OCI-LY7 (cell line): ENCODE measurements at regions not wholly inside any gene's neighbourhood (a gene's known extent, or its start where the extent isn't known, plus 50 kb on each side); places are given as distances from the start of the nearest gene placed in this dataset.
"Not testable (repeated sequence)": the region's sequence is repeated elsewhere in the genome, so short reads cannot be mapped to it uniquely, and the experiment has no call there.

Experiments used
- BruUV-seq: library from RNA; stranded (reverse); fragments of 400-500 nt; replicated peaks from 2 replicates; lab custom pipeline; 2021; lab: Mats Ljungman, UMichigan
- CTCF ChIA-PET: fragments of 300-600 bp; sonication (Branson Sonifier 250); formaldehyde crosslinking; loops from one replicate; lab custom pipeline; 2022; ENCODE audit warnings: antibody characterized with exemption; ENCODE audit not compliant: unreplicated experiment; lab: Charles Lee
- POLR2A ChIA-PET: fragments of 300-600 bp; sonication (Branson Sonifier 250); formaldehyde crosslinking; loops from one replicate; lab custom pipeline; 2022; ENCODE audit warnings: antibody characterized with exemption; lab: Charles Lee
- DNase-seq: peaks from one replicate; pipeline ENCODE4 v3.0.0-alpha.2; 2015; ENCODE audit warnings: low spot score
- H2AFZ ChIP-seq: fragments of 200-600 bp; sonication (generic), shearing (Covaris generic); 2 replicates; pipeline ENCODE4 v1.6.1; 2014; ENCODE audit warnings: mild to moderate bottlenecking, antibody characterized with exemption, low read length, moderate library complexity
- H3K27ac ChIP-seq: fragments of 200-600 bp; sonication (generic); 2 replicates; pipeline ENCODE4 v1.5.1; 2014; ENCODE audit warnings: mixed run types, low read depth, mild to moderate bottlenecking, moderate library complexity, low read length, inconsistent platforms; ENCODE audit not compliant: poor library complexity, severe bottlenecking
- H3K36me3 ChIP-seq: fragments of 200-600 bp; sonication (generic); 2 replicates; pipeline ENCODE4 v1.6.1; 2014; ENCODE audit warnings: mild to moderate bottlenecking, antibody characterized with exemption, low read length, moderate library complexity, mixed read lengths; ENCODE audit not compliant: insufficient read depth
- H3K4me1 ChIP-seq: fragments of 200-600 bp; sonication (generic); 2 replicates; pipeline ENCODE4 v1.5.1; 2014; ENCODE audit warnings: mild to moderate bottlenecking, low read length; ENCODE audit not compliant: insufficient read depth, poor library complexity, severe bottlenecking
- H3K4me2 ChIP-seq: fragments of 200-600 bp; sonication (generic); 2 replicates; pipeline ENCODE4 v1.6.1; 2014; ENCODE audit warnings: mild to moderate bottlenecking, low read length
- H3K4me3 ChIP-seq: fragments of 200-600 bp; sonication (generic); 2 replicates; pipeline ENCODE4 v1.5.1; 2014; ENCODE audit warnings: mild to moderate bottlenecking, low read depth, low read length; ENCODE audit not compliant: poor library complexity, severe bottlenecking
- H3K79me2 ChIP-seq: fragments of 200-600 bp; sonication (generic); 2 replicates; pipeline ENCODE4 v1.6.1; 2016; ENCODE audit warnings: low read depth, mild to moderate bottlenecking, low read length, moderate library complexity, mixed read lengths; ENCODE audit not compliant: insufficient read depth
- H3K9me2 ChIP-seq: fragments of 200-600 bp; sonication (generic); 2 replicates; pipeline ENCODE4 v1.6.1; 2016; ENCODE audit warnings: mild to moderate bottlenecking, low read length, mixed read lengths; ENCODE audit not compliant: insufficient read depth
- H3K9me3 ChIP-seq: fragments of 200-600 bp; sonication (generic); 2 replicates; pipeline ENCODE4 v1.6.1; 2014; ENCODE audit warnings: mild to moderate bottlenecking, mixed run types, low read length, mixed read lengths
- H4K20me1 ChIP-seq: fragments of 200-600 bp; sonication (generic); 2 replicates; pipeline ENCODE4 v1.6.1; 2014; ENCODE audit warnings: mild to moderate bottlenecking, antibody characterized with exemption, low read length, moderate library complexity, mixed read lengths; ENCODE audit not compliant: insufficient read depth
- CTCF ChIP-seq: fragments of 200-600 bp; sonication (generic); conservative IDR thresholded peaks from 2 replicates; pipeline ENCODE4 v1.5.1; 2014; ENCODE audit warnings: mild to moderate bottlenecking, antibody characterized with exemption, low read length, moderate library complexity, mixed read lengths
- EZH2phosphoT487 ChIP-seq: fragments of 200-600 bp; sonication (generic); IDR thresholded peaks from 2 replicates; pipeline ENCODE4 v1.6.1; 2018; ENCODE audit warnings: low read depth, borderline replicate concordance, mild to moderate bottlenecking, mixed run types, antibody characterized with exemption, low read length, moderate library complexity, mixed read lengths
- intact Hi-C: fragments of 100-400 bp; cut with micrococcal nuclease; formaldehyde crosslinking; loops from one replicate; pipeline ENCODE4 v1.10.0; 2022; ENCODE audit not compliant: unreplicated experiment

GRCh38 chrX:77065896-77066295, 381.3 kb upstream of the FGF16 start:
- CTCF ChIA-PET, result no interaction called here
- H3K79me2 ChIP-seq, result no peaks in the 10 kb centered on the region
- no peak for TF ChIP-seq EZH2phosphoT487
- no peak for TF ChIP-seq CTCF
- H3K4me1 ChIP-seq, result peaks cover 5% of the 10 kb centered on the region
- POLR2A ChIA-PET, result no interaction called here
- H2AFZ ChIP-seq, result no peak overlapping the region
- H3K4me3 ChIP-seq, result no peak overlapping the region
- H3K36me3 ChIP-seq, result no peaks in the 10 kb centered on the region
- H3K9me3 ChIP-seq, result no peaks in the 10 kb centered on the region
- DNase-seq, result no peak
- no peaks in the 10 kb centered on the region for H4K20me1 ChIP-seq
- no peak overlapping the region for H3K27ac ChIP-seq
- BruUV-seq, result no TSS peak
- H3K9me2 ChIP-seq, result no peaks in the 10 kb centered on the region
- H3K4me2 ChIP-seq, result no peak overlapping the region
- intact Hi-C loops, result no loop called here

- H3K4me1 ChIP-seq, result peaks cover 6% of the 10 kb centered on the region
- no TSS peak for BruUV-seq
- H3K9me3 ChIP-seq, result no peaks in the 10 kb centered on the region
- peak; percentile 22 for DNase-seq
- H3K27ac ChIP-seq, result no peak overlapping the region
- peak overlapping the region; percentile 69 for H3K4me2 ChIP-seq
- H4K20me1 ChIP-seq, result no peaks in the 10 kb centered on the region
- ChIA-PET CTCF (no interaction called here), POLR2A (interaction anchor here (0.7 kb wide), 1 partner anchor 829 kb away, joined by 3 read pairs; no protein-coding TSS in a partner anchor)
- no peaks in the 10 kb centered on the region for H3K36me3 ChIP-seq
- H2AFZ ChIP-seq, result peak overlapping the region; percentile 85
- H3K79me2 ChIP-seq, result no peaks in the 10 kb centered on the region
- TF ChIP-seq CTCF (no peak), EZH2phosphoT487 (no peak)
- H3K9me2 ChIP-seq, result no peaks in the 10 kb centered on the region
- intact Hi-C loops, result loop anchor here (5.0 kb wide), 1 partner anchor 173 kb away; no protein-coding TSS in a partner anchor
- H3K4me3 ChIP-seq, result peak overlapping the region; percentile 40
Observed at GRCh38 chrX:77070202-77070918, 376.8 kb upstream of the FGF16 start.

GRCh38 chrX:77076896-77077295, 370.3 kb upstream of the FGF16 start:
- no peak overlapping the region for H3K27ac ChIP-seq
- BruUV-seq, result no TSS peak
- no peak for DNase-seq
- TF ChIP-seq EZH2phosphoT487, result no peak
- no peak for TF ChIP-seq CTCF
- ChIA-PET POLR2A (no interaction called here), CTCF (no interaction called here)
- H3K79me2 ChIP-seq, result no peaks in the 10 kb centered on the region
- no peaks in the 10 kb centered on the region for H4K20me1 ChIP-seq
- H3K36me3 ChIP-seq, result no peaks in the 10 kb centered on the region
- intact Hi-C loops, result no loop called here
- no peaks in the 10 kb centered on the region for H3K9me3 ChIP-seq
- no peaks in the 10 kb centered on the region for H3K4me1 ChIP-seq
- no peak overlapping the region for H3K4me2 ChIP-seq
- H3K4me3 ChIP-seq, result no peak overlapping the region
- H2AFZ ChIP-seq, result no peak overlapping the region
- H3K9me2 ChIP-seq, result no peaks in the 10 kb centered on the region

- DNase-seq, H3K9me3 ChIP-seq, H3K9me2 ChIP-seq, CTCF ChIA-PET, H3K27ac ChIP-seq, intact Hi-C loops, H3K4me2 ChIP-seq, H3K79me2 ChIP-seq, H3K4me1 ChIP-seq, H2AFZ ChIP-seq, H3K36me3 ChIP-seq, BruUV-seq, H4K20me1 ChIP-seq, H3K4me3 ChIP-seq: not testable (repeated sequence)
- POLR2A ChIA-PET, result interaction anchor here (0.7 kb wide), 1 partner anchor 917 kb away, joined by 3 read pairs; no protein-coding TSS in a partner anchor
Observed at GRCh38 chrX:77081237-77081636, 366.0 kb upstream of the FGF16 start.
